Suprapubic skin (tissue), 3 donors: ENCODE measurements at regions not wholly inside any gene's neighbourhood (a gene's known extent, or its start where the extent isn't known, plus 50 kb on each side); places are given as distances from the start of the nearest gene placed in this dataset.

Source experiments
- POLR2AphosphoS5 ChIP-seq, 3 donors: sonication (generic); formaldehyde crosslinking; IDR thresholded peaks; one replicate each; pipeline ENCODE4 v1.6.1; 2017; ENCODE audit warnings: antibody characterized with exemption in 3 of 3
- TF ChIP-seq, protein P1 (sequence below), 2 donors: fragments of 200-600 bp in 1 of 2; fragments of 450-650 bp in 1 of 2; sonication (generic) in 1 of 2; IDR thresholded peaks; one replicate each; pipeline ENCODE4 v1.5.1; 2016 to 2019; ENCODE audit warnings: antibody characterized with exemption in 2 of 2, mild to moderate bottlenecking in 1 of 2, moderate library complexity in 1 of 2

DNA sequence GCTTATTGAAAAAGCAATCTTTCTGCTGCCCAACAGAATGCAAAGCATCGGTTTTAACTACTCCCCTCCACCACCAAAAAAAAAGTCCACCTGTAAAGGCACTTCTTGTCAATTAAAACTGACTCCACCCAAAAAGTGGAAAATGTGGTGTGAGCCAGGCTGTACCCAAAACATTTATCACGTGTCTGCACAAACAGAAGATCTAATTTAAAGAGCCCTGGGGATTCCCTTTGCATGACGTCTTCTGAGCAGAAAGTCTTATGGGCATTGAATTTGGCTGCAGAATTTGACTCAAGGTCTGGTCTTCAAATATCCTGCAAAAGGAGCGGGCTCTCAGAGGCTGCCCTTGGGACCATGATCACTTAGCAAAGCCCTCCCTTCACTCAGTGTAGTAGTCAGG is 358.3 kb upstream of the KLHL29 start:
- TF ChIP-seq, protein P1, sequence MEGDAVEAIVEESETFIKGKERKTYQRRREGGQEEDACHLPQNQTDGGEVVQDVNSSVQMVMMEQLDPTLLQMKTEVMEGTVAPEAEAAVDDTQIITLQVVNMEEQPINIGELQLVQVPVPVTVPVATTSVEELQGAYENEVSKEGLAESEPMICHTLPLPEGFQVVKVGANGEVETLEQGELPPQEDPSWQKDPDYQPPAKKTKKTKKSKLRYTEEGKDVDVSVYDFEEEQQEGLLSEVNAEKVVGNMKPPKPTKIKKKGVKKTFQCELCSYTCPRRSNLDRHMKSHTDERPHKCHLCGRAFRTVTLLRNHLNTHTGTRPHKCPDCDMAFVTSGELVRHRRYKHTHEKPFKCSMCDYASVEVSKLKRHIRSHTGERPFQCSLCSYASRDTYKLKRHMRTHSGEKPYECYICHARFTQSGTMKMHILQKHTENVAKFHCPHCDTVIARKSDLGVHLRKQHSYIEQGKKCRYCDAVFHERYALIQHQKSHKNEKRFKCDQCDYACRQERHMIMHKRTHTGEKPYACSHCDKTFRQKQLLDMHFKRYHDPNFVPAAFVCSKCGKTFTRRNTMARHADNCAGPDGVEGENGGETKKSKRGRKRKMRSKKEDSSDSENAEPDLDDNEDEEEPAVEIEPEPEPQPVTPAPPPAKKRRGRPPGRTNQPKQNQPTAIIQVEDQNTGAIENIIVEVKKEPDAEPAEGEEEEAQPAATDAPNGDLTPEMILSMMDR (IDR thresholded peaks at IDR 0.05): no peak
- TF ChIP-seq POLR2AphosphoS5 (IDR thresholded peaks at IDR 0.05): no peak
